A204.1 (cell line): ENCODE measurements at regions not wholly inside any gene's neighbourhood (a gene's known extent, or its start where the extent isn't known, plus 50 kb on each side); places are given as distances from the start of the nearest gene placed in this dataset.
"Not testable (repeated sequence)": the region's sequence is repeated elsewhere in the genome, so short reads cannot be mapped to it uniquely, and the experiment has no call there.

Experiments
- FAIRE-seq: peaks from 2 replicates; lab custom pipeline; 2012; peaks lifted over from hg19 to GRCh38; lab: Jason Lieb, UNC

DNA sequence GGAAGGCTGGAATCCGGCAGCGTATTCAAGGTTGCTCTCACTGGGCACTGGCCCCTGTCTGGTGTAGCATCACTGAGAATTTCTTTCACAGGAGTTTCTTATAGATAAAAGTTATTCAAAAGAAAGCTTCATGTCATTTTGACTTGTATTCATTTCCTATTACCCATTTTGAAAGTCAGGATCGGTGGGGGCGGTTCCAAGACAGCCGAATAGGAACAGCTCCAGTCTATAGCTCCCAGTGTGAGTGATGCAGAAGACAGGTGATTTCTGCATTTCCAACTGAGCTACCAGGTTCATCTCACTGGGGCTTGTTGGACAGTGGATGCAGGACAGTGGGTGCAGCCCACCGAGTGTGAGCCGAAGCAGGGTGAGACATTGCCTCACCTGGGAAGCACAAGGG, 51.5 kb upstream of the CDC42EP3 start:
- FAIRE-seq: not testable (repeated sequence)

DNA sequence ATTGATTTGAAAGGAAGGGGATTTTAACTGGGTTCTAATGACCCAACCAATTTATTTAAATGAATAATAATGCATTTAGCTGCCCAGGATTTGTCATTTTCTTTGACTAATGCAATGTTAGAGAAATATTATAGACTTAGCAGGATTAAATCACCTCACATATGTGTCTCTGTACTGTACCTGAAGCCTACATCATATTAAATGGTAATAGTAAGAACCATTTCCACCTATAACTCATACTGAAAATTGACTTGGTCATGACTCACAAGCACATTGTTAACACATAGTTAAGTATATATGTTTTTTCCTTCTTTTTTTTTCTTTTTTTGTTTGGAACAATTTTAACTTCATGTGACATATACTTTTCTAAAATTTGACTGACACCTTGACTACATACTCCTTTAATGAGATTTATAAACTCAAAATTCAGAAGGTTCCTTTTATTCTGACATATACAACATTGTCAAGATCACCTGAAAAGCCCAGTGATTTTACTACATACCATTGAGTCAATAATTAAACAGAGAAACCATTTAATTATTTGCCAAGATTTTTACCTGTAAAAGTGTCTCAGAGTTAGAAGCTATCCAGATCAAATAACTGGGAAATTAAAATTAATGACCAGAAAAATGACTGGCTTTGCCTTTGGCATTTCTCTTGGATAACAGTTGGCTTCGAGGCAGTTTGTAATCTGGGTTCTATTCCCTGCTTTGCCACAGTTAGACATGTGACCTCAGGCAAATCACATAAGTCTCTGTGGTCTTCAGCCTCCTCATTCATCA, 58.8 kb upstream of the CDC42EP3 start:
- FAIRE-seq: no peak

- not testable (repeated sequence) for FAIRE-seq
These were observed 61.0 kb upstream of the CDC42EP3 start for GRCh38 chr2:37732412-37732811.

DNA sequence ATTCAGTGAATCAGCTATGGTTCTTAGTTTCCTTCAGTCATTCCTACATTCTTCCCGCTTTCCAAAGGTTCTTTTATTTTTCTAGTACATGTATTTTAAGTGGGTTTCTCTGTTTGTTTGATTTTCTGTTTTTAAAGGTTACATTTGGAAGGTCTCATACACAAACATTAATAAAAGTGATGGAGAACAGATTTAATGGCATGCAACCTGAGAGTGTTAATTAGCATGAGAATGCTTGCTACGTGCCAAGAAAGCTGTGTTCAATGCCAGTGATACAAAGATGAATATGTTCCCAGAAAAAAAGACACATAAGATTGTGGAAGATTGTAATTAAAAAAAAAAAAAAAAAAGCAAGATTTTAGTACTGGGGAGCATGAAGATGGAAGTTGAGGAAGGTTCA, 61.8 kb upstream of the CDC42EP3 start:
- no peak for FAIRE-seq

DNA sequence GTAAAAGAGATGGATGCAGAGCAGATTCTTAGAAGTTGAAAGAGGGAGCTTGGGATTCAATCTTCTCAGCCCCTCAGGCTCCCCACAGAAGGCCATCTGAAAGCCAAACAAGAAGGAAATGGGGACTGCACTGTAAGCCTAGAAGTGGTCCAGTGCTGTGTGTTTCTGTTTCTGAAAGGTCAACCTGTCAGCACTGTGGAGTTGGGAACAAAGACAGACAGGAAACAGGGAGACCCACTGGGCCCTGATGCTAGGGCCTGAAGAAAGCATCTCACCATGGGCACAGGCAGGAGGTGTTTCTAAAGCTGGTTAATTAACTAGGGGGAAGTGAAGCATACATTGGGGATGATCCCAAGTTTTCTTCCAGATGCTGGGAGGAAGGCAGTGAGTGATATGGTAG, 62.5 kb upstream of the CDC42EP3 start:
- FAIRE-seq: not testable (repeated sequence)

- FAIRE-seq: not testable (repeated sequence)
These were observed 63.6 kb upstream of the CDC42EP3 start for GRCh38 chr2:37734891-37735523.

DNA sequence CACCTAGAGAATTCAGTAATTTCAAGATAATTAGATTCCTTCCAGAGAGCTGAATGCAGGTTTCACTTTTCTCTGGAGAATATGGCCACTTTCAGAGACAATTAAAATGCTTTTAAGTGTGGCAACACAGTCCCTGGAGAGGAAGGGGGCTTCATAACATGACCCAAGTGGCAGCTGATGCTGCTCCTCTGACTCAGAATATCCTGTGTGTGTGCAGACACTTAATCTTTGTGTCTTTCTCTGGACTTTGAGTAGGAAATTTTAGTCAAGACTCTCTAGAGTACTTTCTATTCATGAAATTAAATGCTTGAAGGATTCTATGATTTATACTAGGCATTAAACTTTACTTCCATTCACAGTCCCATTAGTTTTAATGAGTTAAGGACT, 64.1 kb upstream of the CDC42EP3 start:
- not testable (repeated sequence) for FAIRE-seq

DNA sequence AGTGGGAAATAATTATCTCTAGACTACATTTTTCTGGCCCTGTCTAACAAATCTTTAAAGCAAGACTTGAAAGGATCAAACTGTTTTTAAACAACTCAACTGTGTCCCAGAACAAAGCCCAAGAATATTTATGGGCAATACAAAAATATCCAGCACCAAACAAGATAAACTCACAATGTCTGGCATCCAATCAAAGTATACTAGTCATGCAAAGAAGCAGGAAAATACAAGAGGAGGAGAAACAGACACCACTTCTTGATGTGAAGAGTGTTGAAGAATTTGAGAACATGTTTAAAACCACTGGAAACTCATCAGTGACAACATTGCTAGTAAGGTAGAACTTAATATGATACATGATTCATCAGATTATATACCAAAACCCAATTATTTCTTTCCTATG, 66.1 kb upstream of the CDC42EP3 start:
- FAIRE-seq: no peak

GRCh38 chr2:37738266-37738885, 66.9 kb upstream of the CDC42EP3 start:
- no peak for FAIRE-seq

DNA sequence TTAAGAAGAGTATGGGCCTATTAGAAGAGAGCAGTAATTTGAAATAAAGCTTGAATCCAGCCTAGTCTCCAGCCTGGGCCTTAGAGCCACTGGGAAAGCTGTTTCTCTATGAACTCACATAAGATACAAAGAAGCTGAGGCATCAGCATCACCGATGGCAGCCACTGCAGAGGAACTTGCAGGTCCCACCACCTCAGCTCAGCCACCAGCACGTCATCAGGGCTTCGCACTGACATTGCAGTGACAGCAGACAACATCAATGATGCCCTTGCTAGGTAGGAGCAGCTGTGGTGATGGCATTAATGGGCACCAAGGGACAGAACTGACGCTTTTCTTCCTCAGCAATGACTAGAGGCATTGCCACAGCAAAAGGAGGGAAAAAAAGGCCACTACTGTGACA, 67.7 kb upstream of the CDC42EP3 start:
- FAIRE-seq: no peak

- FAIRE-seq: no peak
These were observed 68.8 kb upstream of the CDC42EP3 start for GRCh38 chr2:37740164-37740739.

DNA sequence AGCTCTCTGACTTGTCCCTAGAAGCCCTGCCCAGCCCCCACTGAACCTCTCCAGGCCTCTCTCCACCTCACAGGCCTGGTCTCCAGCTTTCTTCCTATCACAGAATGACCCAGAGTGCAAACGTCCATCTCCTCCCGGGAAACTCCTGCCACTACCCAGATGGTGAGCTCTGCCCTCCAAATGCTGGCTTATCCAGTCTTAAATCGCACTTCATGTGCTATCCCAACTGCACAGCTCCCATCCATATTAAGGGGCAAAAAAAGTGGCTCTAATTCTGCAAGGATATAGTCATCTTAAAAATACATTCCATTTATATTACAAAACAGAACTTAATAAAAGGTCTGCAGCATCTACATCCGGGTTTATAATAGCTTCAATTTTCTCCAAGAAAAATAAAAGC, 70.8 kb upstream of the CDC42EP3 start:
- no peak for FAIRE-seq

GRCh38 chr2:37744010-37744409, 72.6 kb upstream of the CDC42EP3 start:
- no peak for FAIRE-seq

DNA sequence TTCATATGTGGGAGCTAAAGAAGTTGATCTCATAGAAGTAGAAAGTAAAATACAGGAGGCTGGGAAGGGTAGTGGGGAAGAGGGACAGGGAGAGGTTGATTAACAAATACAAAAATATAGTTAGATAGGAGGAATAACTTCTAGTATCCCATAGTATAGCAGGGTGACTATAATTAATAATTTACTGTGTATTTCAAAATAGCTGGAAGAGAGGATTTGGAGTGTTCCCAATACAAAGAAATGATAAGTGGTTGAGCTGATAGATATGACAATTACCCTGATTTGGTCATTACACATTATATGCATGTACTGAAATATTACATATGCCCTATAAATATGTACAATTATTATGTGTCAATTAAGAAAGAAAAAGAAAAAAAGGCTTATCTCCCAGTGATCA, 73.5 kb upstream of the CDC42EP3 start:
- FAIRE-seq: not testable (repeated sequence)

GRCh38 chr2:37746011-37746410, 74.6 kb upstream of the CDC42EP3 start:
- not testable (repeated sequence) for FAIRE-seq

GRCh38 chr2:37746883-37747282, 75.4 kb upstream of the CDC42EP3 start:
- FAIRE-seq: no peak

DNA sequence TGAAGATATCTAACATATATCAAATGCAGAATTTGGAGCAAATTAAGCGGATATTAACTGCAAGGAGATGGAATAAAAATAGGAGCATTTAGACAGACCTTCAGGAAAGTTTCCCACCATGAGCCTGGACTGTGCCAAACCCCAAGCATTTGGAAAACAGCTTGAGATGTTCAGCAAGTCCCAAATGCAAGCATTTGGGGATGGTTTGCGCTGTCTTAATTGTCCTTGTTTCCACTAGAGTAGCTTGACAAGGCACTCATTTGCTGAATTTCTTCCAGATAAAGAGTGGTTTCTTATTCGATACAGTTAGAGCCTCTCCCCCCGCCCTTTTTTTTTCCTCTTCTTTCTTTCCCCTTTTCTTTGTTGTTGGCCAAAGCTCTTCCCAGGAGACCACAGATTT, 77.1 kb upstream of the CDC42EP3 start:
- no peak for FAIRE-seq

DNA sequence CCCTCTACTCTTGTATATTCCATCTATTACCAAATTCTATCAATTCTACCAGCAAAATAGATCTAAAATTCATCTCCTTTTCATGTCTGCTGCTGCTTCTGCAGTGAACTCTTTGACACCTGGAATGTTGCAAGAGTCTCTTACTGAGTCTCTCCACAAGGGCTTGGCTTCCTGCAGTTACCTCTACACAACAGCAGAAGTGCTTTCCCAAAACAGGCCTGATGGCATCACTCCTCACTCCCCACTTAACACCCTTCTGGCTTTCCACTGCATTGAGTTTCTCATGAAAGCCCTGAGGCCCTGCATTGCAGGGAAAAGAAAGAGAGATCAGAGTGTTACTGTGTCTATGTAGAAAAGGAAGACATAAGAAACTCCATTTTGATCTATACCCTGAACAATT, 78.8 kb upstream of the CDC42EP3 start:
- FAIRE-seq: not testable (repeated sequence)

- FAIRE-seq: no peak
These were observed 81.3 kb upstream of the CDC42EP3 start for GRCh38 chr2:37752766-37753165.

DNA sequence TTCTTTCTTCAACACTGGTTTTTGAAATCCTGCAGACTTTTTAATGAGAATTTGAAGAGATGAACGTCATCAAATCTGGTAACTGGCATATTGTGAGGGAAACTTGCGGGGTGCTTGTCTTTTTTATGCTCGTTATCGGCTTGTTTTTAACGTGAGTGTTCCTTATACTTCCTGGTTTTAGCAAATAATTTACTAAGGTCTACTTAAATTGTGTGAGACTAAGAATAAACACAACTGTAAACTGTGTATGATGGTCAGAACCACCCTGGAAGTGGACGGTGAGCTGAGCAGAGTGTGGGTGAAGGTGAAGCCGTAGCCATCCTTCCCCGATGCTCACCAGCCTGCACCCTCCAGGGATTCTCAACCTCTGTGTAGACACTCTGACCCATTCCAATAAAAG, 82.3 kb upstream of the CDC42EP3 start:
- FAIRE-seq: no peak

GRCh38 chr2:37755961-37756559, 84.6 kb upstream of the CDC42EP3 start:
- not testable (repeated sequence) for FAIRE-seq

- not testable (repeated sequence) for FAIRE-seq
These were observed 86.0 kb upstream of the CDC42EP3 start for GRCh38 chr2:37757456-37757855.

GRCh38 chr2:37758141-37758601, 86.7 kb upstream of the CDC42EP3 start:
- FAIRE-seq: not testable (repeated sequence)
